Parathyroid adenoma (tissue), 2 donors: ENCODE measurements at regions not wholly inside any gene's neighbourhood (a gene's known extent, or its start where the extent isn't known, plus 50 kb on each side); places are given as distances from the start of the nearest gene placed in this dataset.

Experiments used
- H2AFZ ChIP-seq: fragments of 300-600 bp; sonication (generic); one replicate; pipeline ENCODE4 v1.7.0; 2017; ENCODE audit warnings: antibody characterized with exemption, mild to moderate bottlenecking
- H3K27ac ChIP-seq: fragments of 300-600 bp; sonication (generic); one replicate; pipeline ENCODE4 v1.7.0; 2017
- H3K27me3 ChIP-seq: fragments of 300-600 bp; sonication (generic); one replicate; pipeline ENCODE4 v1.7.0; 2017; ENCODE audit warnings: low read length; ENCODE audit not compliant: control insufficient read depth, insufficient read depth
- H3K36me3 ChIP-seq: fragments of 300-600 bp; sonication (generic); one replicate; pipeline ENCODE4 v1.7.0; 2017; ENCODE audit warnings: low read length; ENCODE audit not compliant: control insufficient read depth, insufficient read depth
- H3K4me1 ChIP-seq: fragments of 300-600 bp; sonication (generic); one replicate; pipeline ENCODE4 v1.7.0; 2017; ENCODE audit warnings: control low read depth
- H3K4me2 ChIP-seq: fragments of 300-600 bp; sonication (generic); one replicate; pipeline ENCODE4 v1.7.0; 2017; ENCODE audit warnings: low read length
- H3K4me3 ChIP-seq: fragments of 300-600 bp; sonication (generic); one replicate; pipeline ENCODE4 v1.7.0; 2017; ENCODE audit warnings: low read depth, low read length
- H3K79me2 ChIP-seq: fragments of 300-600 bp; sonication (generic); one replicate; pipeline ENCODE4 v1.7.0; 2017; ENCODE audit warnings: control low read depth
- H3K9ac ChIP-seq: fragments of 300-600 bp; sonication (generic); one replicate; pipeline ENCODE4 v1.7.0; 2017; ENCODE audit warnings: mild to moderate bottlenecking
- H3K9me3 ChIP-seq: fragments of 300-600 bp; sonication (generic); one replicate; pipeline ENCODE4 v1.7.0; 2017; ENCODE audit warnings: low read length; ENCODE audit not compliant: control insufficient read depth
- CTCF ChIP-seq: fragments of 300-600 bp; sonication (generic); IDR thresholded peaks from one replicate; pipeline ENCODE4 v1.7.0; 2017; ENCODE audit warnings: antibody characterized with exemption, mild to moderate bottlenecking
- donor health status: primary hyperparathyroidism.

DNA sequence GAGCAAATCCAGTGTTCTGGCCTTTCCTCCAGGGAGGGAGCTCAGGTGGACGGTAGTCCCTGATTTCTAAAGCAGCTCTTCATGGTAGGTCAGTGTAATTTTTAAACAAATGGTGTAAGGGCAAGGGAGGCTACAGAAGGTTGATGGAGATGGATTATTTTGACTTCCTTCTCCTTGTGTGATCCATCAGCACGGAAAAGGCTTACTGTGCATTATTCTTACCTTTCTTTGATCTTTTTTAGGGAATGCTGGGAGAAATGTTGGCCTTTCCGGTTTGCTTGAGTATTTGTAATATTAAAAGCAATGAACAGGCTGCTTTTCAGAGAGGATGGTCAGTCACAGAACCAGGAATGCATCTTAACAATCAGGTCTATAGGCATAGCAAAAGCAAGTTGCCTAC, 487.0 kb upstream of the BTBD3 start:
- no peak for TF ChIP-seq CTCF
- Histone ChIP-seq H3K79me2 (no peaks in the 10 kb centered on the region), H3K9ac (no peak overlapping the region), H3K4me1 (no peaks in the 10 kb centered on the region), H3K36me3 (no peaks in the 10 kb centered on the region), H3K9me3 (no peaks in the 10 kb centered on the region), H2AFZ (no peak overlapping the region), H3K27ac (no peak overlapping the region), H3K4me3 (no peak overlapping the region), H3K4me2 (no peak overlapping the region), H3K27me3 (no peaks in the 10 kb centered on the region)

DNA sequence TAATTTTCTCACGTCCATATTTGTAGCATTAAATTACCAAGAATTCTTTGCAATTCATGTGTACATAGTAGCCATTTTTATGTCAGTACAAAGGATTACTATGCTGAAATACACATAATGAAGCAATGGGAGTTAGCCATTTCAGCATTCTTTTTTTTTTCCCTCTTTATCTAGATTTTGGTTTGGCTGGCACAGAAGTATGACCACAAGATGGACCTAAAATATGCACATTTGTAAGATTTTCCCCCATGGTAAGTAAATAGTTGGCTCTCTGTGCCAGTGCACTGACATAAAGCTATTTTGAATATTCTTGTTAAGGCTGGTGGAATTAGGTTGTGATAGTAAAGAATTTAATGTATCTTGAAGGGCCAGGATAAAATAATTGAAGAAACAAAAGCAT, 486.1 kb upstream of the BTBD3 start:
- H2AFZ ChIP-seq, result no peak overlapping the region
- H3K27me3 ChIP-seq, result no peaks in the 10 kb centered on the region
- TF ChIP-seq CTCF, result no peak
- H3K9me3 ChIP-seq, result no peaks in the 10 kb centered on the region
- no peaks in the 10 kb centered on the region for H3K79me2 ChIP-seq
- no peak overlapping the region for H3K27ac ChIP-seq
- H3K36me3 ChIP-seq, result no peaks in the 10 kb centered on the region
- no peaks in the 10 kb centered on the region for H3K4me1 ChIP-seq
- H3K9ac ChIP-seq, result no peak overlapping the region
- no peak overlapping the region for H3K4me2 ChIP-seq
- no peak overlapping the region for H3K4me3 ChIP-seq

DNA sequence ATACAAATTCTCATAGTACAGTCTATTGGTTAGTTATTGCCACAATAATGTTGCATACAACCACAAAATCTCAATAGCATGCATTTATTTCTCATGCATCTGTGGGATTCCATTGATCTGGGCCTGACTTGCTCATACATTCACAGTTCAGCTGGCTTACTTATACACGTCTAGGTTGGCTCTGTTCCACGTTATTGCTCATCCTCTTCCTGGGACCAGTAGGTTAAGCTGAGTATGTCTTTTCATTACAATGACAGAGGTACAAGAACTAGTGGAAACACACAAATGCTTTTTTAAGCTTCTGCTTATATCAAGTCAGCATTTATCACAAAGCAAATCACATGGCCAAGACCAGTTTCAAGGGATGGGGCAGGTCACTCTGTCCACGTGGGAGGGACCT, 485.3 kb upstream of the BTBD3 start:
- Histone ChIP-seq H3K36me3 (no peaks in the 10 kb centered on the region), H3K27me3 (no peaks in the 10 kb centered on the region), H2AFZ (no peak overlapping the region), H3K4me3 (no peak overlapping the region), H3K4me2 (no peak overlapping the region), H3K4me1 (no peaks in the 10 kb centered on the region), H3K79me2 (no peaks in the 10 kb centered on the region), H3K9ac (no peak overlapping the region), H3K9me3 (no peaks in the 10 kb centered on the region), H3K27ac (no peak overlapping the region)
- no peak for TF ChIP-seq CTCF

- Histone ChIP-seq H3K36me3 (no peaks in the 10 kb centered on the region), H3K9ac (no peak overlapping the region), H3K9me3 (no peaks in the 10 kb centered on the region), H3K27me3 (no peaks in the 10 kb centered on the region), H3K4me2 (no peak overlapping the region), H3K79me2 (no peaks in the 10 kb centered on the region), H2AFZ (no peak overlapping the region), H3K4me3 (no peak overlapping the region), H3K27ac (no peak overlapping the region), H3K4me1 (no peaks in the 10 kb centered on the region)
- no peak for TF ChIP-seq CTCF
Measured at GRCh38 chr20:11436113-11436905, 481.4 kb upstream of the BTBD3 start.

- no peaks in the 10 kb centered on the region for H3K79me2 ChIP-seq
- no peaks in the 10 kb centered on the region for H3K4me1 ChIP-seq
- H3K27me3 ChIP-seq, result no peaks in the 10 kb centered on the region
- no peak overlapping the region for H3K4me3 ChIP-seq
- TF ChIP-seq CTCF, result no peak
- H3K36me3 ChIP-seq, result no peaks in the 10 kb centered on the region
- H2AFZ ChIP-seq, result no peak overlapping the region
- H3K9me3 ChIP-seq, result no peaks in the 10 kb centered on the region
- no peak overlapping the region for H3K27ac ChIP-seq
- no peak overlapping the region for H3K4me2 ChIP-seq
- H3K9ac ChIP-seq, result no peak overlapping the region
Measured at GRCh38 chr20:11437090-11437489, 480.6 kb upstream of the BTBD3 start.
